Middle frontal gyrus (tissue), 1 donor: ENCODE measurements at regions not wholly inside any gene's neighbourhood (a gene's known extent, or its start where the extent isn't known, plus 50 kb on each side); places are given as distances from the start of the nearest gene placed in this dataset.

Experiments
- DNase-seq: peaks from one replicate; pipeline ENCODE4 v3.0.0-alpha.2; 2015; ENCODE audit warnings: low spot score; ENCODE audit errors: extremely low spot score

- no peak for DNase-seq
Measured at GRCh38 chr14:94960285-94961001, 190.5 kb upstream of the GSC start.

- DNase-seq: no peak
Measured at GRCh38 chr14:94953541-94954260, 183.8 kb upstream of the GSC start.

GRCh38 chr14:94952097-94952496 is 182.2 kb upstream of the GSC start:
- no peak for DNase-seq

GRCh38 chr14:94946244-94946643 is 176.3 kb upstream of the GSC start:
- no peak for DNase-seq

- DNase-seq: no peak
Measured at GRCh38 chr14:94945615-94946014, 175.7 kb upstream of the GSC start.

- DNase-seq: no peak
Measured at GRCh38 chr14:94944636-94945258, 174.8 kb upstream of the GSC start.

GRCh38 chr14:94942601-94943000 is 172.7 kb upstream of the GSC start:
- DNase-seq: no peak

- DNase-seq: no peak
Measured at GRCh38 chr14:94941311-94941710, 171.4 kb upstream of the GSC start.

GRCh38 chr14:94940263-94940993 is 170.5 kb upstream of the GSC start:
- no peak for DNase-seq

GRCh38 chr14:94938016-94938415 is 168.1 kb upstream of the GSC start:
- DNase-seq: no peak

- no peak for DNase-seq
Measured at GRCh38 chr14:94936901-94937685, 167.2 kb upstream of the GSC start.

- peak; percentile 20 for DNase-seq
Measured at GRCh38 chr14:94936401-94936892, 166.5 kb upstream of the GSC start.

GRCh38 chr14:94935706-94936300 is 165.9 kb upstream of the GSC start:
- DNase-seq: no peak

GRCh38 chr14:94934276-94934810 is 164.4 kb upstream of the GSC start:
- DNase-seq: no peak

- no peak for DNase-seq
Measured at GRCh38 chr14:94933486-94933885, 163.6 kb upstream of the GSC start.

- DNase-seq: no peak
Measured at GRCh38 chr14:94932589-94932988, 162.7 kb upstream of the GSC start.

GRCh38 chr14:94930690-94931089 is 160.8 kb upstream of the GSC start:
- no peak for DNase-seq

GRCh38 chr14:94929354-94929753 is 159.4 kb upstream of the GSC start:
- DNase-seq: no peak

GRCh38 chr14:94926176-94926575 is 156.3 kb upstream of the GSC start:
- no peak for DNase-seq
